Activated naive CD4-positive, alpha-beta T cell treated with anti-CD3 and anti-CD28 coated beads, Interleukin-2, amount 50 U/mL, for 24 hours (primary cell): ENCODE measurements at regions not wholly inside any gene's neighbourhood (a gene's known extent, or its start where the extent isn't known, plus 50 kb on each side); places are given as distances from the start of the nearest gene placed in this dataset.

Experiments used
- H3K27ac Mint-ChIP-seq: one replicate; pipeline ENCODE4 v1.8.0; 2021; ENCODE audit warnings: mild to moderate bottlenecking, mixed read lengths
- H3K27me3 Mint-ChIP-seq: one replicate; pipeline ENCODE4 v1.8.0; 2021; ENCODE audit warnings: mixed read lengths
- H3K36me3 Mint-ChIP-seq: one replicate; pipeline ENCODE4 v1.8.0; 2021; ENCODE audit warnings: mixed read lengths
- H3K4me1 Mint-ChIP-seq: one replicate; pipeline ENCODE4 v1.8.0; 2021; ENCODE audit warnings: mixed read lengths
- H3K4me3 Mint-ChIP-seq: one replicate; pipeline ENCODE4 v1.8.0; 2021; ENCODE audit warnings: mild to moderate bottlenecking, mixed read lengths
- H3K9me3 Mint-ChIP-seq: one replicate; pipeline ENCODE4 v1.8.0; 2021; ENCODE audit warnings: mixed read lengths

- H3K4me1 Mint-ChIP-seq = peaks cover 14% of the 10 kb centered on the region
- H3K27me3 Mint-ChIP-seq = no peaks in the 10 kb centered on the region
- H3K36me3 Mint-ChIP-seq = peaks cover 6% of the 10 kb centered on the region
- no peaks in the 10 kb centered on the region for H3K9me3 Mint-ChIP-seq
- H3K4me3 Mint-ChIP-seq = no peak overlapping the region
- no peak overlapping the region for H3K27ac Mint-ChIP-seq
Measured at GRCh38 chr12:107568718-107569117, 116.9 kb upstream of the PWP1 start.

- Mint-ChIP-seq H3K4me1 (peaks cover 9% of the 10 kb centered on the region), H3K4me3 (no peak overlapping the region), H3K36me3 (peaks cover 9% of the 10 kb centered on the region), H3K27ac (no peak overlapping the region), H3K9me3 (no peaks in the 10 kb centered on the region), H3K27me3 (no peaks in the 10 kb centered on the region)
Measured at GRCh38 chr12:107570721-107571120, 114.9 kb upstream of the PWP1 start.

- Mint-ChIP-seq H3K36me3 (peaks cover 8% of the 10 kb centered on the region), H3K4me1 (peaks cover 4% of the 10 kb centered on the region)
Measured at GRCh38 chr12:107571492-107571891, 114.1 kb upstream of the PWP1 start.

GRCh38 chr12:107574691-107575090 lies 110.9 kb upstream of the PWP1 start:
- no peaks in the 10 kb centered on the region for H3K9me3 Mint-ChIP-seq
- no peaks in the 10 kb centered on the region for H3K27me3 Mint-ChIP-seq
- no peak overlapping the region for H3K27ac Mint-ChIP-seq
- peaks cover 4% of the 10 kb centered on the region for H3K4me1 Mint-ChIP-seq
- H3K36me3 Mint-ChIP-seq = peaks cover 7% of the 10 kb centered on the region
- no peak overlapping the region for H3K4me3 Mint-ChIP-seq

More at GRCh38 chr12:107571492-107571891, 114.1 kb upstream of the PWP1 start:
- no peak overlapping the region for H3K4me3 Mint-ChIP-seq
- H3K9me3 Mint-ChIP-seq = no peaks in the 10 kb centered on the region
- H3K27me3 Mint-ChIP-seq = no peaks in the 10 kb centered on the region
- H3K27ac Mint-ChIP-seq = no peak overlapping the region

GRCh38 chr12:107580750-107581618 lies 104.6 kb upstream of the PWP1 start:
- peaks cover 4% of the 10 kb centered on the region for H3K9me3 Mint-ChIP-seq
- H3K4me3 Mint-ChIP-seq = no peak overlapping the region
- no peaks in the 10 kb centered on the region for H3K27me3 Mint-ChIP-seq
- H3K4me1 Mint-ChIP-seq = no peaks in the 10 kb centered on the region
- peaks cover 10% of the 10 kb centered on the region for H3K36me3 Mint-ChIP-seq
- H3K27ac Mint-ChIP-seq = no peak overlapping the region

GRCh38 chr12:107581619-107582015 lies 104.0 kb upstream of the PWP1 start:
- Mint-ChIP-seq H3K36me3 (peaks cover 13% of the 10 kb centered on the region), H3K4me3 (no peak overlapping the region), H3K4me1 (no peaks in the 10 kb centered on the region), H3K27me3 (no peaks in the 10 kb centered on the region), H3K9me3 (peaks cover 7% of the 10 kb centered on the region), H3K27ac (no peak overlapping the region)

GRCh38 chr12:107583551-107583950 lies 102.0 kb upstream of the PWP1 start:
- peaks cover 27% of the 10 kb centered on the region for H3K36me3 Mint-ChIP-seq
- no peak overlapping the region for H3K27ac Mint-ChIP-seq
- H3K9me3 Mint-ChIP-seq = peaks cover 16% of the 10 kb centered on the region
- no peak overlapping the region for H3K4me3 Mint-ChIP-seq
- H3K4me1 Mint-ChIP-seq = no peaks in the 10 kb centered on the region
- no peaks in the 10 kb centered on the region for H3K27me3 Mint-ChIP-seq

GRCh38 chr12:107584563-107584962 lies 101.0 kb upstream of the PWP1 start:
- Mint-ChIP-seq H3K4me3 (no peak overlapping the region), H3K36me3 (peaks cover 31% of the 10 kb centered on the region), H3K4me1 (no peaks in the 10 kb centered on the region), H3K27ac (no peak overlapping the region), H3K9me3 (peaks cover 16% of the 10 kb centered on the region), H3K27me3 (no peaks in the 10 kb centered on the region)

GRCh38 chr12:107586256-107586970 lies 99.2 kb upstream of the PWP1 start:
- Mint-ChIP-seq H3K4me1 (no peaks in the 10 kb centered on the region), H3K4me3 (no peak overlapping the region), H3K27me3 (no peaks in the 10 kb centered on the region), H3K9me3 (peaks cover 16% of the 10 kb centered on the region), H3K36me3 (peaks cover 39% of the 10 kb centered on the region), H3K27ac (no peak overlapping the region)

- H3K27ac Mint-ChIP-seq = no peak overlapping the region
- H3K4me3 Mint-ChIP-seq = no peak overlapping the region
- peaks cover 46% of the 10 kb centered on the region for H3K36me3 Mint-ChIP-seq
- H3K4me1 Mint-ChIP-seq = no peaks in the 10 kb centered on the region
- no peaks in the 10 kb centered on the region for H3K27me3 Mint-ChIP-seq
- H3K9me3 Mint-ChIP-seq = peaks cover 20% of the 10 kb centered on the region
Measured at GRCh38 chr12:107590413-107590812, 95.2 kb upstream of the PWP1 start.

GRCh38 chr12:107590814-107591375 lies 94.7 kb upstream of the PWP1 start:
- Mint-ChIP-seq H3K4me3 (no peak overlapping the region), H3K9me3 (peaks cover 17% of the 10 kb centered on the region), H3K36me3 (peaks cover 42% of the 10 kb centered on the region), H3K27me3 (no peaks in the 10 kb centered on the region), H3K4me1 (no peaks in the 10 kb centered on the region), H3K27ac (no peak overlapping the region)

GRCh38 chr12:107593713-107594381 lies 91.8 kb upstream of the PWP1 start:
- Mint-ChIP-seq H3K36me3 (peaks cover 23% of the 10 kb centered on the region), H3K9me3 (peaks cover 4% of the 10 kb centered on the region), H3K27me3 (no peaks in the 10 kb centered on the region), H3K4me1 (no peaks in the 10 kb centered on the region), H3K4me3 (no peak overlapping the region), H3K27ac (no peak overlapping the region)

- H3K36me3 Mint-ChIP-seq = peaks cover 18% of the 10 kb centered on the region
- H3K27me3 Mint-ChIP-seq = no peaks in the 10 kb centered on the region
- no peak overlapping the region for H3K27ac Mint-ChIP-seq
- peaks cover 4% of the 10 kb centered on the region for H3K9me3 Mint-ChIP-seq
- no peaks in the 10 kb centered on the region for H3K4me1 Mint-ChIP-seq
- H3K4me3 Mint-ChIP-seq = no peak overlapping the region
Measured at GRCh38 chr12:107594995-107595394, 90.6 kb upstream of the PWP1 start.

GRCh38 chr12:107597695-107598410 lies 87.7 kb upstream of the PWP1 start:
- Mint-ChIP-seq H3K36me3 (peaks cover 5% of the 10 kb centered on the region), H3K9me3 (no peaks in the 10 kb centered on the region), H3K4me1 (no peaks in the 10 kb centered on the region), H3K27ac (no peak overlapping the region), H3K4me3 (no peak overlapping the region), H3K27me3 (no peaks in the 10 kb centered on the region)

- H3K27me3 Mint-ChIP-seq = no peaks in the 10 kb centered on the region
- H3K4me1 Mint-ChIP-seq = no peaks in the 10 kb centered on the region
- no peak overlapping the region for H3K4me3 Mint-ChIP-seq
- H3K9me3 Mint-ChIP-seq = no peaks in the 10 kb centered on the region
- no peak overlapping the region for H3K27ac Mint-ChIP-seq
- peaks cover 2% of the 10 kb centered on the region for H3K36me3 Mint-ChIP-seq
Measured at GRCh38 chr12:107598906-107599305, 86.7 kb upstream of the PWP1 start.
